K562 (cell line): ENCODE measurements at regions not wholly inside any gene's neighbourhood (a gene's known extent, or its start where the extent isn't known, plus 50 kb on each side); places are given as distances from the start of the nearest gene placed in this dataset.

Experiments
- ATAC-seq: fragments of 200-7000 bp; cut with Tn5 transposase; 3 replicates; pipeline ENCODE4 v1.9.1; 2020; ENCODE audit warnings: moderate library complexity
- BruUV-seq: library from RNA; stranded (reverse); fragments of 400-500 nt; replicated peaks from 2 replicates; lab custom pipeline; 2021; lab: Mats Ljungman, UMichigan
- CTCF ChIA-PET: fragments of 300-600 bp; formaldehyde crosslinking; extraction: SDS; loops from one replicate; lab custom pipeline; 2021; ENCODE audit warnings: low intra/inter-chr PET ratio; lab: Yijun Ruan, JAX
- POLR2A ChIA-PET: fragments of 300-600, 350-650 bp; sonication (Branson Sonifier 250); formaldehyde crosslinking; extraction: SDS; loops from one replicate; lab custom pipeline; 2021; ENCODE audit warnings: antibody characterized with exemption, inconsistent platforms; lab: Yijun Ruan, JAX
- DNase-seq, 4 experiments: peaks; one replicate each; pipeline versions ENCODE4 v3.0.0 to v3.0.0-alpha.2; 2011 to 2018; ENCODE audit warnings: low spot score in 3 of 4, mixed read lengths in 3 of 4; ENCODE audit errors: extremely low read depth in 1 of 4
- FAIRE-seq: peaks from 2 replicates; lab custom pipeline; 2011; peaks lifted over from hg19 to GRCh38; lab: Jason Lieb, UNC
- H2AFZ ChIP-seq: 2 replicates; pipeline ENCODE4 v1.6.0; 2011; ENCODE audit warnings: low read depth, low read length, control low read depth, inconsistent platforms
- H3K27ac ChIP-seq: fragments of 200-600 bp; 3 replicates; pipeline ENCODE4 v1.8.0; 2011; ENCODE audit warnings: low read depth, mild to moderate bottlenecking, control low read depth, inconsistent platforms, low read length, moderate library complexity, mixed read lengths; ENCODE audit errors: extremely low read depth
- H3K27me3 ChIP-seq, 2 experiments: fragments of 300-600 bp in 1 of 2; 2 replicates in 1 of 2; 3 replicates in 1 of 2; pipeline versions ENCODE4 v1.6.0 to v1.8.0; 2011; ENCODE audit warnings: inconsistent platforms in 2 of 2, low read length in 2 of 2, mild to moderate bottlenecking in 1 of 2, mixed read lengths in 1 of 2, moderate library complexity in 1 of 2; ENCODE audit not compliant: control insufficient read depth in 2 of 2, insufficient read depth in 2 of 2
- H3K36me3 ChIP-seq: fragments of 300-600 bp; 3 replicates; pipeline ENCODE4 v1.8.0; 2011; ENCODE audit warnings: mild to moderate bottlenecking, low read length, inconsistent platforms; ENCODE audit not compliant: control insufficient read depth, insufficient read depth
- H3K4me1 ChIP-seq, 2 experiments: fragments of 200-600 bp in 1 of 2; replicated peaks in 1 of 2; 2 replicates in 1 of 2; 3 replicates in 1 of 2; pipeline versions ENCODE4 v1.5.1 to v1.8.0; 2011; ENCODE audit warnings: inconsistent platforms in 2 of 2, low read length in 2 of 2, mild to moderate bottlenecking in 1 of 2, mixed read lengths in 1 of 2, moderate library complexity in 1 of 2; ENCODE audit not compliant: control insufficient read depth in 2 of 2, insufficient read depth in 2 of 2
- H3K4me2 ChIP-seq: 2 replicates; pipeline ENCODE4 v1.6.1; 2011; ENCODE audit warnings: low read length, control low read depth, inconsistent platforms, mixed read lengths; ENCODE audit not compliant: insufficient read depth
- H3K4me3 ChIP-seq: fragments of 200-600 bp; sonication (generic), shearing (Covaris generic); 2 replicates; pipeline ENCODE4 v1.5.1; 2016; ENCODE audit warnings: control low read depth, inconsistent platforms
- H3K79me2 ChIP-seq: fragments of 200-600 bp; 3 replicates; pipeline ENCODE4 v1.8.0; 2011; ENCODE audit warnings: low read length, inconsistent platforms; ENCODE audit not compliant: control insufficient read depth, insufficient read depth
- H3K9ac ChIP-seq, 2 experiments: 2 replicates each; pipeline versions ENCODE4 v1.6.0 to v1.6.1; 2011; ENCODE audit warnings: low read depth in 2 of 2, low read length in 2 of 2, control low read depth in 1 of 2, inconsistent platforms in 1 of 2, mild to moderate bottlenecking in 1 of 2, mixed read lengths in 1 of 2; ENCODE audit not compliant: insufficient read depth in 1 of 2
- H3K9me1 ChIP-seq: one replicate; pipeline ENCODE4 v1.6.0; 2011; ENCODE audit warnings: inconsistent platforms, mild to moderate bottlenecking, low read length, moderate library complexity; ENCODE audit not compliant: control insufficient read depth, insufficient read depth
- H3K9me3 ChIP-seq: replicated peaks from 2 replicates; pipeline ENCODE4 v1.5.1; 2011; ENCODE audit warnings: low read depth, low read length, inconsistent platforms; ENCODE audit not compliant: control insufficient read depth, insufficient read depth
- H4K20me1 ChIP-seq: replicated peaks from 2 replicates; pipeline ENCODE4 v1.6.1; 2011; ENCODE audit warnings: low read length, inconsistent platforms, mixed read lengths; ENCODE audit not compliant: control insufficient read depth, insufficient read depth
- FOXP1 ChIP-seq: sonication (generic); formaldehyde crosslinking; IDR thresholded peaks from 2 replicates; pipeline ENCODE4 v1.8.0; 2022; ENCODE audit warnings: mild to moderate bottlenecking, missing genetic modification reagents
- GABPA ChIP-seq: fragments of 200-800 bp; sonication (Bioruptor generic); conservative IDR thresholded peaks from 2 replicates; pipeline ENCODE4 v1.6.1; 2016; ENCODE audit warnings: low read depth, missing genetic modification characterization, missing compliant biosample characterization
- GATAD2A ChIP-seq: fragments of 450-650 bp; IDR thresholded peaks from 2 replicates; pipeline ENCODE4 v1.6.1; 2017
- HDAC2 ChIP-seq: fragments of 450-650 bp; IDR thresholded peaks from 2 replicates; pipeline ENCODE4 v1.6.1; 2016; ENCODE audit warnings: mild to moderate bottlenecking
- HDAC3 ChIP-seq: fragments of 450-650 bp; IDR thresholded peaks from 2 replicates; pipeline ENCODE4 v1.6.1; 2018; ENCODE audit warnings: borderline replicate concordance, mild to moderate bottlenecking, moderate library complexity; ENCODE audit not compliant: partially characterized antibody
- LARP7 ChIP-seq: fragments of 450-650 bp; IDR thresholded peaks from 2 replicates; pipeline ENCODE4 v1.6.1; 2016
- RCOR1 ChIP-seq, 2 experiments: IDR thresholded peaks; 2 replicates each; pipeline ENCODE4 v1.6.1; 2012; ENCODE audit warnings: low read depth in 2 of 2, low read length in 2 of 2, borderline replicate concordance in 1 of 2, improper control_type of control experiment in 1 of 2
- WGBS: fragments of 100-300 bp; shearing (Covaris generic); methylation state at CpG from one replicate; pipeline ENCODE4 v1.1.6; 2016; ENCODE audit warnings: low coverage, mixed read lengths; ENCODE audit not compliant: insufficient coverage; ENCODE audit errors: missing lambda C conversion rate; 5-methylcytosine and 5-hydroxymethylcytosine counted together
- in situ Hi-C: fragments of 300-500 bp; cut with MboI; formaldehyde crosslinking; loops from 4 replicates; pipeline ENCODE4 v1.15.0; 2018; ENCODE audit warnings: inconsistent platforms, mixed read lengths
- intact Hi-C: fragments of 100-400 bp; cut with micrococcal nuclease; formaldehyde crosslinking; loops from 2 replicates; pipeline ENCODE4 v1.14.2; 2022
- TF ChIP-seq, protein P1 (sequence below): sonication (generic); formaldehyde crosslinking; IDR thresholded peaks from 2 replicates; pipeline ENCODE4 v1.8.0; 2022; ENCODE audit warnings: missing genetic modification reagents, mild to moderate bottlenecking, borderline replicate concordance

DNA sequence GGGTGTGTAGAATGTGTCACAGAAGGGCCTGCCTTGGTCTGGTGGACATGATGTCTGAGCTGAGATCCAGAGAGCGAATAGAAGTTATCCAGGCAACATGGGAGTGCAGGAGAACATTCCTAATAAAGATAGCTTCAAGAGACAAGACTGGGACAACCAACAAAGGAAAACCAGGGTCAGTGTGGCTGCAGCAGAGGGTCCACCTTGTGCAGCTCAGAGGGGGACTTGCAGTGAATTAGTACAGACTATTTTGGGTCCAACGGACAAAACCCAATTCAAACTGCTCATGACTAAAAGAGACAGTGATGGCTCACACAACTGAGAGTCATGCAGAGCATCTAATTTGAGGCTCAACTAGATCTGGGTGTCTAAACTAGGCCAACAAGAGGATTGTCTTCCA lies 192.1 kb downstream of the CBLN1 start:
- in situ Hi-C loops (no loop called here), intact Hi-C loops (no loop called here)
- ChIA-PET CTCF (no interaction called here), POLR2A (no interaction called here)
- ATAC-seq = no peak
- Histone ChIP-seq H3K4me1 (no peaks in the 10 kb centered on the region), H3K4me3 (no peak overlapping the region), H2AFZ (no peak overlapping the region), H3K4me2 (no peak overlapping the region), H3K9me3 (0 out of 2 replicates have a peak, but pooled peaks cover 1% of the 10 kb centered on the region), H3K27me3 (no peaks in the 10 kb centered on the region), H3K9me1 (no peaks in the 10 kb centered on the region), H3K79me2 (no peaks in the 10 kb centered on the region), H3K27ac (no peak overlapping the region), H3K36me3 (no peaks in the 10 kb centered on the region), H4K20me1 (no peaks in the 10 kb centered on the region), H3K9ac (no peak overlapping the region)
- 0% methylated on average over 2 of the region's 2 CpGs for WGBS
- BruUV-seq = no TSS peak
- FAIRE-seq = no peak
- no peak for DNase-seq
- TF ChIP-seq, protein P1, sequence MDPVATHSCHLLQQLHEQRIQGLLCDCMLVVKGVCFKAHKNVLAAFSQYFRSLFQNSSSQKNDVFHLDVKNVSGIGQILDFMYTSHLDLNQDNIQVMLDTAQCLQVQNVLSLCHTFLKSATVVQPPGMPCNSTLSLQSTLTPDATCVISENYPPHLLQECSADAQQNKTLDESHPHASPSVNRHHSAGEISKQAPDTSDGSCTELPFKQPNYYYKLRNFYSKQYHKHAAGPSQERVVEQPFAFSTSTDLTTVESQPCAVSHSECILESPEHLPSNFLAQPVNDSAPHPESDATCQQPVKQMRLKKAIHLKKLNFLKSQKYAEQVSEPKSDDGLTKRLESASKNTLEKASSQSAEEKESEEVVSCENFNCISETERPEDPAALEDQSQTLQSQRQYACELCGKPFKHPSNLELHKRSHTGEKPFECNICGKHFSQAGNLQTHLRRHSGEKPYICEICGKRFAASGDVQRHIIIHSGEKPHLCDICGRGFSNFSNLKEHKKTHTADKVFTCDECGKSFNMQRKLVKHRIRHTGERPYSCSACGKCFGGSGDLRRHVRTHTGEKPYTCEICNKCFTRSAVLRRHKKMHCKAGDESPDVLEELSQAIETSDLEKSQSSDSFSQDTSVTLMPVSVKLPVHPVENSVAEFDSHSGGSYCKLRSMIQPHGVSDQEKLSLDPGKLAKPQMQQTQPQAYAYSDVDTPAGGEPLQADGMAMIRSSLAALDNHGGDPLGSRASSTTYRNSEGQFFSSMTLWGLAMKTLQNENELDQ = no peak
- TF ChIP-seq HDAC2 (no peak), HDAC3 (no peak), GATAD2A (no peak), FOXP1 (CRISPR knock-in tag) (no peak), LARP7 (no peak), GABPA (tag) (no peak), RCOR1 (IDR thresholded peaks at IDR 0.05; ENCODE audit: borderline replicate concordance in 1 of 2, low read depth in 2 of 2, low read length in 2 of 2) (no peak)
